GM18907 (cell line): ENCODE measurements at regions not wholly inside any gene's neighbourhood (a gene's known extent, or its start where the extent isn't known, plus 50 kb on each side); places are given as distances from the start of the nearest gene placed in this dataset.
"Not testable (repeated sequence)": the region's sequence is repeated elsewhere in the genome, so short reads cannot be mapped to it uniquely, and the experiment has no call there.

Experiments
- ATAC-seq: cut with Tn5 transposase; IDR thresholded peaks from one replicate; pipeline ENCODE4 v1.9.1; 2021; ENCODE audit warnings: mild to moderate bottlenecking, moderate library complexity; ENCODE audit not compliant: unreplicated experiment

DNA sequence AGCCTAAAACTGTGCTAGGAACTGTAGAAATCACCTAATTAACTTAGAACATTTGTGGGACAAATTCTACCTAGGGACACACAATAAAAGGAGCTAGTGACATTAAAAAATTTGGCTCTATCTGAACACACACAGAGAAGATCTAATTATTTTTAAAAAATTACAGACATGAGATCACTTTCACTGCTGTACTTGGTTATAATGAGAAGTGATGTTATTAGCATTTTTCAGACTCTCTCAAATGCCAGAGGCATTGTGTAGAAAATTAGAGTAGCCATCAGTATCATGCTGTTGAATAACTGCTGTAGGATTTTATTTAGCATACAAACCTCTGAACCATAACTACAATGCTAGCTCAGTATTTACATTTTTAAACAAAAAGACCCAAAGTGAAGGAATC, 109.1 kb upstream of the ANK2 start:
- ATAC-seq: no peak

DNA sequence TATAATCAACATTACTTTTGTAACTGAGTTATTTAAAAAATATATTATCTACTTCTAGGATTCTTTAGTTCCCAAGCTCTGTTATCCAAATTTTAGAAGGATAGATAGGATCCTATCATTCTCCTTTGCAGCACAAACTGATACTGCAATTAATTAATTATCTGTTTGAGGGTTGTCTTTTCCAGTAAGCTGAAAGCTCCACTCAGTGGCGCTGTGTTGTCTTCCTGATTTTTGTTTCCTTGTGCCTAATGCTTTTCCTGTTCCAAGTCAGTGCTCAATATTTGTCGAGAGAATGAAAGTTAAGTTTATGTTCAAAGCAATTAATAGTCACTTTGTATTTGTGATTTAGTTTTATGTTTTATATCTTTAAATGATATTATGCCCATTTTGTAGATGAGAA, 107.4 kb upstream of the ANK2 start:
- ATAC-seq: no peak

DNA sequence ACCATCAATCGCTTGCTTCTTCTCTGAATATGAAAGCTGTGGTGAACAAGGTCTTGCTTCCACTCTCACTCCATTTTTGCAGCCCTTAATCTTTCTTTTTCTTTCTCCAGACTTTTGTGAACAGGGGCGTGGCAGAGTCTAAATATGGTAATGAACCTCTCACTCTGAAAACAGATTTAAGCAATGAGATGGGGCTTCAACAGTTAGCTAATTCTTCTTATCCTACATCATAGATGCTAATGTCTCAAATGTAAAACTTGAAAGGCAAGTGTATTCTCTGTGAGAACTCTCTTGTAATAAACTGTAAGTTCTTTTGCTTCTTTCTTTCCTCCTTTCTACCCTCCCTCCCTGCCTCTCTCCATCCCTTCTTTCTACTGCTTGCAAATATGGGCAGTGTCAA, 106.5 kb upstream of the ANK2 start:
- ATAC-seq: no peak

DNA sequence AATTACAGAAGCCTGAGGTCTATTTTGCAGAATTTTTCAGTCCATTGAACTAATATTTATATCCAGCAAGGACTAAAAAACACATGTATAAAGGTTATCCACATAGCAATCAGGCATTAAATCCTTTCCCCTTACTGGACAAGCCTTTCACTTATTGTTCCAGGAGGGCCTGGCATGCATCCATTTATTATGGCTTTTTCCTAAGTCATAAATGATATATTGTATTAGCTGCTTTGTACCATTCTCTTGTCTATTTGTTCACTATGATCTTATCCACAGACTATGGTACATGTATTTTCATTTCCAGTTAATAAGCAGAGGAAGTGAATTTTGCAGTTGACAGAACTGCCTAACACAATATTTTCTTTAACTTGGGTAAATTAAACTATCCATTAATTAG, 105.4 kb upstream of the ANK2 start:
- no peak for ATAC-seq

DNA sequence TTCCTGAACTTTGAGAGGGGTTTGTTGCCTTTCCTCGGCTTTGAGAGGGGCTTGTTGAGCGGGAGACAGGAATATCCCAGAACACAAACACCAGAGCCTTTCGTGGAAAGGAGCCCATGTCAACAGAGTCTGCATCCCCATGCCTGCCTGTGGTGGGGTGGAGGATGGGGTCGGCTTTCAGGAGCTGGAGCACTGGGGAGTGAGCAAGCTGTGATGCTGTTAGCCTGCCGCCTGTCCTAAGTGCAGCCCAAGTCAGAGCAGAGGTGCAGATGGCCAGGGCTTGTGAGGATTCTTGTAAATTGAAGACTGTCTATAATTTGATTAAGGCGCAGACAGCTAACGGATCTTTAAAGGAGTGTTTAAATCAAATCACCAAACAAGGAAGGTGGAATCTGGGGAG, 103.3 kb upstream of the ANK2 start:
- no peak for ATAC-seq

DNA sequence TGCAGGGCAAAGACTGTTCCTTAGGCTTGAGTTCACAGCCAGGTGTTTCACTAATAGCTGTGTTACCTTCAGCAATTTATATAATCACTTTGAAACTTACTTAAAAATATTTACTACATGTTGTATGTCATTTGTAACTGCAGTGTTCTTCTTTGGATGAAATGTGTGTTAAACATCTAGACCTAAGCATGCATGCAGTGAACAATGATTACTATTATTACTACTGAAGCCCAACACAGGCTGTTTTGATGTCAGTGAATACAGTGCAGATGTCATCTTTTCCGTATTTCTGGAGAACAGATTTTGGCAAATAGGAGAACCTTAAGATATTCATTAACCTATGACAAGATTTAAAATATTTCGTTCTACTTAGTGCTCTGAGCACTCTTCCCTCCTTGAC, 101.8 kb upstream of the ANK2 start:
- no peak for ATAC-seq

DNA sequence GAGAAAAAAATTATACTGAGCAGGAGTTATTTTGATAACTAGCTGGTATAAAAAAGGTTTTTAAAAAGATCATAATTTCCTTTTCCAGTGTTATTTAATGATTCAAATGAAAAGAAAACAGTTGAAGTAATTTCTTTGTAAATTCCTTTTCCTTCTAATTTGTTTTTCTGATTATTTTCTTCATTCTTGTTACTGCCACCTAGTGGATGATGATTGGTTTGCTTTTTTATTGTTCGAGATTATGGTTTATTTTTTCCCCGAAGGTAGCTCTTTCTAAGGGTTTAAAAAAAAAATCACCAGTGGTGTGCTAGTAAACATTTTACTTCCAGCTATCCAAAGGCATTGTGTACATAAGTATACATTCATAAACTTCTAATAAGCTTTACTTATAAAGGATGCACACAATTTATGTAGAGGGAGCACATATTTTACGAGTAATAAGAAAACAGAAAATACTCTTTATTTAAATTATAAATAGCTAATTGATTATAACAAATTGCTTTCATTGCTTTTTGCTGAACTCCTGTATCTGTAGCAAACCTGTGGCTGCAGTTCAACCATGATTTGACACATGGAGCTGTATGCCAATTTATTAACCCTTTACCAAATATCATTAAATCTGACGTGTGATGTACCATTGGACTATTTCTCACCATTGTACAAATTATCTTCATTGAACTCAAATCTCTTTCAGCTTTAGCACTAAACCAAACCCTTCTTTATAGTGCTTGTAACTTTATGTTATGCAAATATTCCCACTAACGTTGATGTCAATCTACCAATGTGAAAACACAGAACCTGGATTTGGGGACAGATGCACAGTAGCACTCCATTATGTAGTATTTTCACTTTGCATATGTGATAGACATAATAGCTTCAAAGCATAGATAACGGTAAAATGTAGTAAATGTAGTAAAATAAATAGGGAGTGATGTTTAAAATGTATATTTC, 97.8 kb upstream of the ANK2 start:
- no peak for ATAC-seq

DNA sequence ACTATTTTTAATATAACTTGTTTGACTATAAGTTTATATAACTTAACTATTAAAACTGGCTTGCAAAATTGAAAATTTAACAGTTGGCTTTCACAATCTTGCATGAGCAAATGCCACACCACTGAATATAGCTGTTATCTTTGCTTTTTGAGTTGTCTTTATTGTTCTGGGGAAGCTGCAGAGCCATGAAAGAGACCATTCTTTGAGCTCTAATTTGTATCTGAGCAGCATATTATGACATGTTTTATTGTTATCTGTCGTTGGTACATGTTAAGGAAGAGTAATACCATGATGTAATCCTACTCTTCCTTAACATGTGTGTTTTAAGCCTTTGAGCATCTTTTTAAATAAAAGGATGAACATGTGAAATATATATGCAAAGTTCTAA, 97.1 kb upstream of the ANK2 start:
- ATAC-seq: no peak

DNA sequence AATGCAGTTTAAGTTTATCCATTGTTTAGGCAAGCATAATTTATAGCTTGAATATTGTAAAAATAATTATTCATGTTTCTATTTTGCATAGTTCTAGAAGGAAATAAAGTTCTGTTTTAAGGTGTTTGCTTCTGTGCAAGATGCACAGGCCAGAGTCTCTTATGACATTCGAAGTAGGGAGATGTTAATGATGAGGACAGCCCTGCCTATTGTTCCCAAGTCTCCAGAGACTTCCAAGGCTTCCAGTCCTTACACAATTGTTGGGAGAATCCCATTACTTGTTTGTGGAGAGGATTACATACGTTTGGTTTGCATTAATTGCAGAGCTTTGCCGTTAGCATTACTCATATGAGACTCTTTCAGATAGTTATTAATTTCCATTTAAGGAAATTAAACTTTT, 96.2 kb upstream of the ANK2 start:
- ATAC-seq: no peak

DNA sequence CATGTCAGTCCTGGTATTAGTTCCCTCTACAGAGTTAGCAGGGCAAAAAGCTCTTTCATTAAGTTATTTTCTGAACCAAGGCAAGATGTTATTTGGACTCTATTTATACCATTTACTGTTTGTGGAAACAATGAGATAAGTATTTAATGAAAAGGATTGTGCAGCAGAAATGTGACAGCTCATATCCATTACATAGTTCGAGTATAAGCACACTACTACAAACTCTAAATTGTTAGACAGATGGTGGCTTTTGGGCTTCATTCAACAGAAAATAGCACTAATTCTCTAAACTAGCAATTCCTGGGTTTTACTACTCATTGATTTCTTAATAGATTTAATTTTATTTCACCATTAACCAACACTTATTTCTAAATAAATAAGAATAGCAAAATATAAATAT, 95.2 kb upstream of the ANK2 start:
- no peak for ATAC-seq

DNA sequence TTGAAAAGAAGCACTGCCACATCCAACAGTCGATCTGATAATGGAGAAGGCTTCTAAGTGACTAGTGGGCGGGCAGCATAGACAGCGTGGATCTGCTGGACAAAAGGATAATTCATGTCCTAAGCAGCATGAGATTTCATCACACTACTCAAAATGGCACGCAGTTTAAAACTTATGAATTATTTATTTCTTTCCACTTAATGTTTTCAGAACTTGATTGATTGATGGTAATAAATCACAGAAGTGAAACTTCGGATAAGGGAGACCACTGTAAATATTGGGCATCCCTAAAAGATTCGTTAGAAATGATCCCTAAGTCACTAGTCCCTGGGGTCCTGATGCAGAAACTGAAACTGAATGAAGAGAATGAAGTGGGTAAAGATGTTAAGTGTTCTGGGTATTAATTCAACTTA, 93.0 kb upstream of the ANK2 start:
- no peak for ATAC-seq

DNA sequence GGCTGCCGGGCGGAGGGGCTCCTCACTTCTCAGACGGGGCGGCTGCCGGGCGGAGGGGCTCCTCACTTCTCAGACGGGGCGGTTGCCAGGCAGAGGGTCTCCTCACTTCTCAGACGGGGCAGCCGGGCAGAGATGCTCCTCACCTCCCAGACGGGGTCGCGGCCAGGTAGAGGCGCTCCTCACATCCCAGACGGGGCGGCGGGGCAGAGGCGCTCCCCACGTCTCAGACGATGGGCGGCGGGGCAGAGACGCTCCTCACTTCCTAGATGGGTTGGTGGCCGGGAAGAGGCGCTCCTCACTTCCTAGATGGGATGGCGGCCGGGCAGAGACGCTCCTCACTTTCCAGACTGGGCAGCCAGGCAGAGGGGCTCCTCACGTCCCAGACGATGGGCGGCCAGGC, 91.7 kb upstream of the ANK2 start:
- ATAC-seq: not testable (repeated sequence)

DNA sequence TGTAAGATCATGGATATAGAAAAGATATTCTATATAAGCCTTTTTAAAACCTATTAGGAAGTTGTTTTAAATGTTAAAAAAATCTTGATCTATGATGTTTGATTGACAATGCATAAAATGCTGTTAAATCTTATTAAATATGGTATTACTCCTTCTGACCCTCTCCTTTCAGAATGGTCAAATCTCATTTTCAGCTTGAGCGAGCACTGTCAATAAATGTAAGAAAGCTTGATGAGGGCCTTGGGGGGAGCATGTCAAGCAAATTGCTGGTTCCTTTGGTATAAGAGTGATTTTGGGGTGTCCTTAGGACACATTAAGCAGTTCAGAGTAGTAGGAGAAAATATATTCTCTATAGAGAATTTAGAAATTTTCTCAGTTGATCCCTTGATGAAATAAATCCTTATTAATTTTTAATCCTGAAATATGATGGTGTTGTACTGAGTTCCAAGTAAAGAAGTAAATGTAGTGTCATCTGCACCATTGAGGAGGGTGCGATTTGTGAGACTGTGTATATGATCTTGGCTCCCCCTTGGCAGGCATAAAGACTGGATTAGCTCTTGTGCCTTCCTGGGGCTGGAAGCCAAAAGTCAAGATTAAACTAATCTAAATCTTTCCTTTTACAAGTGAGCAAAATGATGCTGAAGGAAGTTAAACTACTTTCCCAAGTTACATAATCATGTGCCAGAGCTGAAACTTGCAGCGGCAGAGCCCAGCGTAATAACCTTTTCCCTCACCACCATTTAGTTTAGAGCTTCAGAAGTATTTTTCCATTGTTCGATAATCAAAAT, 82.6 kb upstream of the ANK2 start:
- ATAC-seq: no peak

DNA sequence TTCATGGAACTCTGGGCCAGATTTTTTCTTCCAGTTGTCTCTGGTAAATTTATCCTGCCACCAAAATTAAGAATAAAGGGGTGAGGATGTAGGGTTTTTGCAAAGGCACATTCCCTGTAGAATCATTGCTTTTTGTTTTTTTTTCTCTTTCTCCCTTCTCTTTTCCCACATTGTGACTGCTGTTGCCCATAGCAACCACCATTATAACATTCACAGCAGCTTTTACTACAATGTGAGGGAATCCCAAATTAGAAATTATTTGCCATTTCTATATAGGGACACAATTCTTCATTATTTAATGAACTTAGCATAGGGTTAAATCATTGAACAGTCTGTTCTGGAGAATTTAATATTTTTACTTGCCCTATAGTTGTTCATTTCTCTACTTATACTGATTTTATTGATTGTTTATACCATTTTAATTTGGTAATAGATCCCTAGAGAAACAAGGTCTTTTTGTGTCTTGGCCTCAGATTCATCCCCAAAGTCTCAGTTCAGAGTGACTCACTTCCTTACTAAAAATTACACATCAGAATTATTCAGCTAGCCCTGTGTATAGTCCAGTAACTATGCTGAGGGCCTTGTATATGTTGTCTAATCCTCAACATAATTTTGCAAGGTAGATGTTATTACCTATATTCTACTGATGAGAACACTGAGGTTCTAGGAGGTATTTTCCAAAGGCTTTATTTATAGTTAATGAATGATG, 80.8 kb upstream of the ANK2 start:
- no peak for ATAC-seq

DNA sequence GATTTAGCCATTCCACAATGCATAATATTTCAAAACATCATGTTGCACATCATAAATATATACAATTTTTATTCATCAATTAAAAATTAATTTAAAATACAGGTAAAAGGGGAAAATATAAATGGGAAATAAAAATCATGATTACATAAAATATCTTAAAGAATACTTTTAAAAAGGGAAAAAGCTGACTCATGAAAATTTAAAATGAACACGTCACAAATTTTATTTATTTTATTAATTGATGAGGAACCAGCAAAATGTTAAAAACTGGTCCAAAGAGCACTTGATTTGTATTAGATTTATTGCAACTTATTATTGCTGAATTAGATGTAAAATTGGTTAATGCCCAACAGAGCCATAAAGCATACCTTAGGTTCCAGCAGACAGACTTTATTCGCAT, 78.5 kb upstream of the ANK2 start:
- no peak for ATAC-seq

DNA sequence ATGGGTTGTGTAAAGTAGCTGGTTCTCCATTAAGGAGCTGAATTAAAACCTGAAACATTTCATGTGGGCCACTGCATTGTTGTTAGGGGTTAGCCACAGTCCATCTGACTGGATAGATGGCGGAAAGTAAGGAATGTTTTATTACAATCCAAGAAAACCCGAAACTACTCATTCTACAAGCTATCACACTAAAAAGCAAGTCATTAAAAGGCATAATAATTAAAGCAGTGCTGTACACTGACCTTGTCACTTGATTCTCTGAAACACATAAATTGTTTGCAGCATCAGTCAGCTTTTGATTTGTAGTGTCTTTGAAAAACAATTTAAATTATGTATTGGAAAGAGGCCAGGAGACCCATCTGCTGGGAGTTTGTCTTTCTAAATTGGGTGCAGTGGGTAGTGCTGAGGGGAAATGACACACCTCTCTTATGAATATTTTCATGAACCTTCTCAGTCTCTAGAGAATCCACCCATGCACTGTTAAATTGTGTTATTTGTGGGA, 75.7 kb upstream of the ANK2 start:
- ATAC-seq: no peak

DNA sequence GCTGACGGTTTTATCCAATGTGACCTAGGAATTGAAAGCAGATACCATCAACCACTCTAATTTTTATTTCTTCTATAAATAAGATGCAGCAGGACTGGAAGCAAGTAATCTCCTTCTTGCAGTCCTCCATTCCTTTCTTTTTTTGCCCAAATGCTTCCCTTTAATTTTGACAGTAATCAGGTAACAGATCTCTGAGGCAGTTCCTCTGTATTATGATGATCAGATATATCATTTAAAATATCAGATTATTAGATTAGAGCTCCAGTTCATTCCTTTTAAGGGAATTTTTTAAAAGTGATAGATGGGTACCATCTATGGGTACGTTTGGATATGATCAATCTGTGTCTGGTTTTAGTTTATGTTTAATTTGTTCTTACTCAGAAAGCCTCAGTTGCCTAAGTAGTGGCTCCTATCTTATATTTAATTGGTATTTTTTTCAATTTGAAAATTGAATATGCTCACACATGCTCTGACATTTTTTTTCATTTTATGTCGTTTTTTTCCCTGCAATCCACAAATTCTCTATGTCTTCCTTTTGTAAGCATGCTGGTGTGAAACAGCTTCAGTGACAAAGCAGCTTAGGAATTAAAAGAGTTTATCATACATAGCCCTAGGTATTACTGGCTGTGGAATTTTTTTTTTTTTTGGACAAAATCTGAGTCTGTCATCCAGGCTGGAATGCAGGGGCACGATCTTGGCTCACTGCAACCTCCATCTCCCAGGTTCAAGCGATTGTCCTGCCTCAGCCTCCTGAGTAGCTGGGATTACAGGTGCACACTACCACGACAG, 73.7 kb upstream of the ANK2 start:
- no peak for ATAC-seq

DNA sequence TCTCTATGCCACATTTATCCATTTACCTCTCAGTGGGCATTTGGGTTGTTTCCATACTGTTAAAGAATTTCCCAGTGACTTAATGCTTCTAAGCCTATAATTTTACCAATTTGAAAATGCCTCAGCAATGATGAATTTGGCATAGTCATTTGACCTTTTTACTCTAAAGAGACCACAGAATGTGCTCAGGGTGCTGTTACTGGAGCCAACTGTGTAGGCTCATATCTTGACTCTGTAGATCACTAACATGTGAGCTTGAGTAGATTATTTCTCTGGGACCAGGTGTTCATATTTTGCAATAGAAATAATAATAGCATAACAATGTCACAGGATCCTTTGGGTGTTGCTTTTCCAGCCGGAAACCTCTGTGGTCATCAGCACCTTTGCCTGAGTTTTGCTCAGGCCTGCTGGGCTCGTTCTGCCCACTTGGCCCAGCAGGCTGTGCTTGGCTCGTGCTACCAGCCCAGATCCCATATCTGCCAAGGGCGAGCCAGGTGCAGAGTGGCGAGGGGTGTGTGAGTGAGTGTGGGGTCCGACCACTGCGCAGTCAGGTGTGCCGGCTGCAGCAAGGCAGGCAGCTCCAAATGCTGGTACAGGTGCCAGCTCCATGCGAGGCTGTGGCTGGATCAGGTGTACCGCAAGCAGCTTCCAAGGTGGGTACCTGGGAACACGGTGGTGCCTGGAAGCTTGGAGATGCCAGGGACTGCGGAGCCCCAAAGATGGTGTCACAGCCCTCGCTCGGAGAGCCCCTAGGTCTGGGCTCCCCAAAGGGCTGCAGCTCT, 70.6 kb upstream of the ANK2 start:
- ATAC-seq: no peak

DNA sequence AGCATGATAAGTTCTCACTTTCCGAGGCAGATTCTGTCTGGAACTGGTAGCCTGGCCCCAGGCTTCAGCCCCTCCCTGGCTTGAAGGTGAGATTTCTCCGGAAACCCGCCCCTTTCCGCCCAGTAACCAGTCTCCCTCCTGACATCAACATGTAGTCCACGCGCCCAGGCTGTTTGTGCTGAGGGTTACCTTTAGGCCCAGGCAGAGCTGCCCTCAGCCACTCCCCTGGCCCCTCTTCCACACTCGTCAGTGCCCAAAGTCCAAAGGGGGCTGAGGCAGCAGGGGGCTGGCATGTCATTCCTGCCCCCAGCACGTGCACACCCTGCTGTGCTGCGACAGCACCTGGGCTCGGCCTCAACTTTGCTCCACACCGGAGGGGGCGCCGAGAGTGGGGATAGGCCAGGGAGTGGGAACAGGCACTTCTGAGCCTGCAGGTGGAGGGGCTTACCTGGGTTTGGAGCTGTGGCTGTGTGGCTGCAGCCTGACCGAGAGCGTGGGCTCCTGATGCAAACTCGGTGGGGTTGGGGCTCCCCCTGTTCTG, 69.5 kb upstream of the ANK2 start:
- no peak for ATAC-seq

DNA sequence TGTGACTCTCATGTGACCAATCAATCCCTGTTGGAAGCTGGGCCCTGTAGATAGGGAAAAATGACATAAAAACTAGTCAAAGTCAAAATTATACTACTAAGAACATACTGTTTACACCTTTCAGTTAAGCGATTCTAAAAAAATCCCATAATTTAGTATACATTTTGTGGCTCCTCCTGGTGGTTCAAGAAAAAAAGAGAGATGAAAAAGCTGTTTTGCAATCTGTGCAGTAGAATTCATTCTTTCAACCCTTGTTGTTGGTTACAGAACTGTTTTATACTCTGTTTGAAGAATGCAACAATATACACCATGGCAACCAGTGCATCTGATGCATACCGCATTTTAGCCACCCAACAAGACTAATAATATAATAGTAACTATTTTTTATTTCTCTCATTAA, 66.8 kb upstream of the ANK2 start:
- no peak for ATAC-seq
